ENCODE measurements at regions not wholly inside any gene's neighbourhood (a gene's known extent, or its start where the extent isn't known, plus 50 kb on each side); places are given as distances from the start of the nearest gene placed in this dataset.
"Not testable (repeated sequence)": the region's sequence is repeated elsewhere in the genome, so short reads cannot be mapped to it uniquely, and the experiment has no call there.

GRCh38 chr15:101876031-101876430 is 64.0 kb downstream of the OR4F15 start:
- H3K36me3 ChIP-seq; H3K4me3 ChIP-seq; DNase-seq; intact Hi-C loops (cut with DNase I); H3K27me3 ChIP-seq; ATAC-seq; H3K9me3 ChIP-seq; H3K27ac ChIP-seq; H3K4me1 ChIP-seq: not testable (repeated sequence)

- H3K27me3 ChIP-seq; DNase-seq; ATAC-seq; H3K4me1 ChIP-seq; H3K36me3 ChIP-seq; H3K4me3 ChIP-seq; H3K9me3 ChIP-seq; H3K27ac ChIP-seq; intact Hi-C loops (cut with DNase I): not testable (repeated sequence)
- peak; percentile 36 for TF ChIP-seq CTCF (IDR thresholded peaks at IDR 0.05)
Observed at GRCh38 chr15:101877649-101878048, 65.6 kb downstream of the OR4F15 start.

GRCh38 chr15:101912349-101913287 is 100.6 kb downstream of the OR4F15 start:
- H3K4me3 ChIP-seq; intact Hi-C loops (cut with DNase I); H3K27me3 ChIP-seq; H3K9me3 ChIP-seq; H3K36me3 ChIP-seq; H3K4me1 ChIP-seq; H3K27ac ChIP-seq: not testable (repeated sequence)
- peak; percentile 91 for ATAC-seq
- peak; percentile 67 for DNase-seq

- H3K9me3 ChIP-seq; DNase-seq; H3K4me1 ChIP-seq; ATAC-seq; H3K27me3 ChIP-seq; H3K27ac ChIP-seq; H3K36me3 ChIP-seq; H3K4me3 ChIP-seq; intact Hi-C loops (cut with DNase I): not testable (repeated sequence)
Observed at GRCh38 chr15:101924554-101924953, 112.6 kb downstream of the OR4F15 start.

GRCh38 chr15:101934506-101934905 is 122.5 kb downstream of the OR4F15 start:
- intact Hi-C loops (cut with DNase I); H3K36me3 ChIP-seq; H3K4me3 ChIP-seq; H3K4me1 ChIP-seq; DNase-seq; H3K27ac ChIP-seq; H3K27me3 ChIP-seq; ATAC-seq; H3K9me3 ChIP-seq: not testable (repeated sequence)

- H3K27me3 ChIP-seq; H3K9me3 ChIP-seq; H3K27ac ChIP-seq; DNase-seq; ATAC-seq; H3K4me1 ChIP-seq; H3K36me3 ChIP-seq; intact Hi-C loops (cut with DNase I); H3K4me3 ChIP-seq: not testable (repeated sequence)
Observed at GRCh38 chr15:101937362-101937761, 125.4 kb downstream of the OR4F15 start.

- H3K27ac ChIP-seq; H3K4me1 ChIP-seq; H3K36me3 ChIP-seq; H3K9me3 ChIP-seq; H3K27me3 ChIP-seq; DNase-seq; intact Hi-C loops (cut with DNase I); H3K4me3 ChIP-seq; ATAC-seq: not testable (repeated sequence)
Observed at GRCh38 chr15:101938555-101938954, 126.6 kb downstream of the OR4F15 start.

- H3K9me3 ChIP-seq; H3K4me3 ChIP-seq; H3K27ac ChIP-seq; H3K36me3 ChIP-seq; H3K4me1 ChIP-seq; intact Hi-C loops (cut with DNase I); ATAC-seq; DNase-seq; H3K27me3 ChIP-seq: not testable (repeated sequence)
Observed at GRCh38 chr15:101945896-101946295, 133.9 kb downstream of the OR4F15 start.

- intact Hi-C loops (cut with DNase I); H3K36me3 ChIP-seq; H3K27ac ChIP-seq; H3K4me3 ChIP-seq; H3K27me3 ChIP-seq; H3K4me1 ChIP-seq; DNase-seq; H3K9me3 ChIP-seq: not testable (repeated sequence)
- ATAC-seq: peak; percentile 91
Observed at GRCh38 chr15:101948491-101949010, 136.5 kb downstream of the OR4F15 start.

GRCh38 chr15:101949380-101950065 is 137.5 kb downstream of the OR4F15 start:
- H3K27ac ChIP-seq; H3K4me3 ChIP-seq; intact Hi-C loops (cut with DNase I); DNase-seq; H3K27me3 ChIP-seq; H3K4me1 ChIP-seq; H3K9me3 ChIP-seq; H3K36me3 ChIP-seq: not testable (repeated sequence)
- peak; percentile 14 for ATAC-seq

- ATAC-seq; H3K9me3 ChIP-seq; H3K4me1 ChIP-seq; intact Hi-C loops (cut with DNase I); H3K27ac ChIP-seq; H3K36me3 ChIP-seq; H3K4me3 ChIP-seq; H3K27me3 ChIP-seq; DNase-seq: not testable (repeated sequence)
Observed at GRCh38 chr15:101953993-101954392, 142.0 kb downstream of the OR4F15 start.

GRCh38 chr15:101955840-101956239 is 143.8 kb downstream of the OR4F15 start:
- H3K36me3 ChIP-seq; H3K9me3 ChIP-seq; H3K4me3 ChIP-seq; intact Hi-C loops (cut with DNase I); H3K4me1 ChIP-seq; ATAC-seq; DNase-seq; H3K27ac ChIP-seq; H3K27me3 ChIP-seq: not testable (repeated sequence)

- ATAC-seq; H3K9me3 ChIP-seq; H3K27me3 ChIP-seq; H3K36me3 ChIP-seq; intact Hi-C loops (cut with DNase I); H3K27ac ChIP-seq; H3K4me1 ChIP-seq; H3K4me3 ChIP-seq: not testable (repeated sequence)
- DNase-seq: peak; percentile 46
Observed at GRCh38 chr15:101958656-101959055, 146.7 kb downstream of the OR4F15 start.

Measured in upper lobe of right lung (tissue), 1 donor.